Progenitor cell of endocrine pancreas (in vitro differentiated cells): ENCODE measurements at regions not wholly inside any gene's neighbourhood (a gene's known extent, or its start where the extent isn't known, plus 50 kb on each side); places are given as distances from the start of the nearest gene placed in this dataset.

Experiments used
- DNase-seq: peaks from one replicate; pipeline ENCODE4 v3.0.0; 2021; ENCODE audit warnings: low spot score; ENCODE audit not compliant: unreplicated experiment
- H3K27ac Mint-ChIP-seq: 2 replicates; pipeline ENCODE4 v1.8.0; 2021; ENCODE audit warnings: mild to moderate bottlenecking, moderate library complexity, mixed read lengths
- H3K27me3 Mint-ChIP-seq: 2 replicates; pipeline ENCODE4 v1.8.0; 2021; ENCODE audit warnings: mixed read lengths
- H3K36me3 Mint-ChIP-seq: 2 replicates; pipeline ENCODE4 v1.8.0; 2022; ENCODE audit warnings: mixed read lengths; ENCODE audit not compliant: insufficient read depth
- H3K4me1 Mint-ChIP-seq: 2 replicates; pipeline ENCODE4 v1.8.0; 2021; ENCODE audit warnings: low read depth, mixed read lengths
- H3K4me3 Mint-ChIP-seq: 2 replicates; pipeline ENCODE4 v1.8.0; 2021; ENCODE audit warnings: low read depth, mild to moderate bottlenecking, moderate library complexity, mixed read lengths
- H3K9me3 Mint-ChIP-seq: 2 replicates; pipeline ENCODE4 v1.8.0; 2021; ENCODE audit warnings: low read depth, mixed read lengths
- TF ChIP-seq, protein P1 (sequence below): fragments of 200-600 bp; sonication (generic); IDR thresholded peaks from one replicate; pipeline ENCODE4 v1.5.0; 2021; ENCODE audit warnings: antibody characterized with exemption, mild to moderate bottlenecking; ENCODE audit not compliant: unreplicated experiment

DNA sequence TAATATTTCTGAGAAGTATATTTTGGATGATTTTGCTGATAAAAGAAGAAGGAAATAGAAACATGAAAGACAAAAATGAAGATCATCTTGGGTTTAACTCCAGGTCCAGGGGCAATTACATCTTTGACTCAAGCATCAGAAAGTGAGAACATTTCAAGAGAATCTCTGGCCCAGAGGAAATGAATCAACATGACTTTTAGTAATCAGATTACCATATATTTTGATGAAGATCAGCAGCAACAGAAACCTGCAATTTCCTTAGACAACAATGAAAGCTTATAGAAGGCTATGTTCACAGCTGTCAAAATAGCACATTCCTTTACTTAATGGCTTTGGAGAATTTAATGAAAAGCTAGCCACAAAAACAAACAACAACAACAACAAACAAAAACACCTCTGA, 638.1 kb downstream of the EFNA5 start:
- H3K4me1 Mint-ChIP-seq: peaks cover 7% of the 10 kb centered on the region
- TF ChIP-seq, protein P1, sequence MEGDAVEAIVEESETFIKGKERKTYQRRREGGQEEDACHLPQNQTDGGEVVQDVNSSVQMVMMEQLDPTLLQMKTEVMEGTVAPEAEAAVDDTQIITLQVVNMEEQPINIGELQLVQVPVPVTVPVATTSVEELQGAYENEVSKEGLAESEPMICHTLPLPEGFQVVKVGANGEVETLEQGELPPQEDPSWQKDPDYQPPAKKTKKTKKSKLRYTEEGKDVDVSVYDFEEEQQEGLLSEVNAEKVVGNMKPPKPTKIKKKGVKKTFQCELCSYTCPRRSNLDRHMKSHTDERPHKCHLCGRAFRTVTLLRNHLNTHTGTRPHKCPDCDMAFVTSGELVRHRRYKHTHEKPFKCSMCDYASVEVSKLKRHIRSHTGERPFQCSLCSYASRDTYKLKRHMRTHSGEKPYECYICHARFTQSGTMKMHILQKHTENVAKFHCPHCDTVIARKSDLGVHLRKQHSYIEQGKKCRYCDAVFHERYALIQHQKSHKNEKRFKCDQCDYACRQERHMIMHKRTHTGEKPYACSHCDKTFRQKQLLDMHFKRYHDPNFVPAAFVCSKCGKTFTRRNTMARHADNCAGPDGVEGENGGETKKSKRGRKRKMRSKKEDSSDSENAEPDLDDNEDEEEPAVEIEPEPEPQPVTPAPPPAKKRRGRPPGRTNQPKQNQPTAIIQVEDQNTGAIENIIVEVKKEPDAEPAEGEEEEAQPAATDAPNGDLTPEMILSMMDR: no peak
- no peak overlapping the region for H3K27ac Mint-ChIP-seq
- no peaks in the 10 kb centered on the region for H3K27me3 Mint-ChIP-seq
- no peak overlapping the region for H3K4me3 Mint-ChIP-seq
- peaks cover 4% of the 10 kb centered on the region for H3K9me3 Mint-ChIP-seq
- no peak for DNase-seq
- no peaks in the 10 kb centered on the region for H3K36me3 Mint-ChIP-seq

- Mint-ChIP-seq H3K4me3 (no peak overlapping the region), H3K9me3 (no peaks in the 10 kb centered on the region), H3K27me3 (no peaks in the 10 kb centered on the region), H3K36me3 (no peaks in the 10 kb centered on the region), H3K27ac (no peak overlapping the region), H3K4me1 (peaks cover 7% of the 10 kb centered on the region)
- no peak for DNase-seq
- TF ChIP-seq, protein P1: no peak
These were observed 641.8 kb downstream of the EFNA5 start for GRCh38 chr5:107028938-107029337.

GRCh38 chr5:107025712-107026497, 644.8 kb downstream of the EFNA5 start:
- no peaks in the 10 kb centered on the region for H3K9me3 Mint-ChIP-seq
- no peaks in the 10 kb centered on the region for H3K36me3 Mint-ChIP-seq
- H3K4me3 Mint-ChIP-seq: no peak overlapping the region
- DNase-seq: no peak
- no peaks in the 10 kb centered on the region for H3K4me1 Mint-ChIP-seq
- H3K27me3 Mint-ChIP-seq: no peaks in the 10 kb centered on the region
- H3K27ac Mint-ChIP-seq: no peak overlapping the region
- TF ChIP-seq, protein P1: no peak

DNA sequence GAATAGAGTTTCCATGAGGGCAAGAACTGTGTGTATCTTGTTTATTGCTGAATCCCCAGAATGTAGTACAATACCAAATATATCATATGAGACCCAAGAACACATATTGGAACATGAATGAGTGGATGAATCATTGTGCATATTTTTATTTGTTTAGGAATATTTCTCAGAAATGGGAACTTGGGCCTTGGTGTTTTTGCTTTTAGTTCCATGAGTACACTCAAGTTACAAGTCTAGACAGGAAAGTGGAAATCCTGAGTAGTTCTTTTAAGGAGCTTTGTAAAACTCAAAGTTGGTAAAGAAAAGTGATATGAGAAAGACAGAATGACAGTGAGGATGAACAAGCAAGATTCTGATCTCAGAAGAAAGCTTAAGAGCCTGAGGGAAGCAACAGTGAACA, 647.0 kb downstream of the EFNA5 start:
- TF ChIP-seq, protein P1: no peak
- H3K27ac Mint-ChIP-seq: no peak overlapping the region
- DNase-seq: no peak
- H3K4me1 Mint-ChIP-seq: no peaks in the 10 kb centered on the region
- H3K9me3 Mint-ChIP-seq: no peaks in the 10 kb centered on the region
- H3K27me3 Mint-ChIP-seq: no peaks in the 10 kb centered on the region
- no peak overlapping the region for H3K4me3 Mint-ChIP-seq
- H3K36me3 Mint-ChIP-seq: no peaks in the 10 kb centered on the region

- TF ChIP-seq, protein P1: no peak
- H3K9me3 Mint-ChIP-seq: no peaks in the 10 kb centered on the region
- no peak overlapping the region for H3K4me3 Mint-ChIP-seq
- no peak overlapping the region for H3K27ac Mint-ChIP-seq
- H3K27me3 Mint-ChIP-seq: no peaks in the 10 kb centered on the region
- H3K36me3 Mint-ChIP-seq: no peaks in the 10 kb centered on the region
- no peak for DNase-seq
- no peaks in the 10 kb centered on the region for H3K4me1 Mint-ChIP-seq
These were observed 649.2 kb downstream of the EFNA5 start for GRCh38 chr5:107021575-107021974.
